Sigmoid colon (tissue), 4 donors: ENCODE measurements at regions not wholly inside any gene's neighbourhood (a gene's known extent, or its start where the extent isn't known, plus 50 kb on each side); places are given as distances from the start of the nearest gene placed in this dataset.

ENCODE experiments used
- CTCF ChIP-seq, 4 experiments: fragments of 450-650 bp in 3 of 4; fragments of 200-600 bp in 1 of 4; IDR thresholded peaks; one replicate each; pipeline ENCODE4 v1.5.1; 2016 to 2019; ENCODE audit warnings: antibody characterized with exemption in 4 of 4, mild to moderate bottlenecking in 3 of 4, moderate library complexity in 2 of 4
- POLR2A ChIP-seq, 2 donors: fragments of 450-650 bp; IDR thresholded peaks; one replicate each; pipeline ENCODE4 v1.6.1; 2016; ENCODE audit warnings: antibody characterized with exemption in 2 of 2, mild to moderate bottlenecking in 2 of 2, moderate library complexity in 2 of 2
- POLR2AphosphoS5 ChIP-seq, 4 donors: sonication (generic); formaldehyde crosslinking; IDR thresholded peaks; one replicate each; pipeline ENCODE4 v1.6.1; 2017; ENCODE audit warnings: antibody characterized with exemption in 4 of 4

GRCh38 chr3:84184937-84185336 lies 773.9 kb upstream of the CADM2 start:
- TF ChIP-seq POLR2AphosphoS5 (IDR thresholded peaks at IDR 0.05) (no peak), CTCF (IDR thresholded peaks at IDR 0.05) (no peak), POLR2A (IDR thresholded peaks at IDR 0.05) (no peak)
